Nephron progenitor cell (in vitro differentiated cells): ENCODE measurements at regions not wholly inside any gene's neighbourhood (a gene's known extent, or its start where the extent isn't known, plus 50 kb on each side); places are given as distances from the start of the nearest gene placed in this dataset.
A peak's percentile ranks its signal among the peaks of the same experiment; 100 is the strongest.

ENCODE experiments used
- DNase-seq: peaks from one replicate; pipeline ENCODE4 v3.0.0; 2021
- H3K27ac Mint-ChIP-seq: 2 replicates; pipeline ENCODE4 v1.8.0; 2021; ENCODE audit warnings: mild to moderate bottlenecking, moderate library complexity, mixed read lengths
- H3K27me3 Mint-ChIP-seq: 2 replicates; pipeline ENCODE4 v1.8.0; 2021; ENCODE audit warnings: mild to moderate bottlenecking, low read depth, mixed read lengths; ENCODE audit not compliant: poor library complexity
- H3K36me3 Mint-ChIP-seq: 2 replicates; pipeline ENCODE4 v1.8.0; 2021; ENCODE audit warnings: low read depth, mixed read lengths
- H3K4me1 Mint-ChIP-seq: 2 replicates; pipeline ENCODE4 v1.8.0; 2021; ENCODE audit warnings: mixed read lengths
- H3K4me3 Mint-ChIP-seq: 2 replicates; pipeline ENCODE4 v1.8.0; 2021; ENCODE audit warnings: mild to moderate bottlenecking, moderate library complexity, mixed read lengths
- H3K9me3 Mint-ChIP-seq: 2 replicates; pipeline ENCODE4 v1.8.0; 2021; ENCODE audit warnings: mild to moderate bottlenecking, moderate library complexity, mixed read lengths
- CTCF ChIP-seq: fragments of 200-600 bp; sonication (generic); IDR thresholded peaks from 2 replicates; pipeline ENCODE4 v1.5.0; 2021; ENCODE audit warnings: antibody characterized with exemption

- peaks cover 36% of the 10 kb centered on the region for H3K4me1 Mint-ChIP-seq
- peaks cover 3% of the 10 kb centered on the region for H3K9me3 Mint-ChIP-seq
- no peak for TF ChIP-seq CTCF
- no peaks in the 10 kb centered on the region for H3K27me3 Mint-ChIP-seq
- no peak overlapping the region for H3K4me3 Mint-ChIP-seq
- DNase-seq, result no peak
- peaks cover 1% of the 10 kb centered on the region for H3K36me3 Mint-ChIP-seq
- no peak overlapping the region for H3K27ac Mint-ChIP-seq
Measured at GRCh38 chr14:54085232-54085761, 128.7 kb upstream of the BMP4 start.

GRCh38 chr14:54085841-54086240, 129.2 kb upstream of the BMP4 start:
- no peak overlapping the region for H3K4me3 Mint-ChIP-seq
- H3K27ac Mint-ChIP-seq, result no peak overlapping the region
- peaks cover 8% of the 10 kb centered on the region for H3K9me3 Mint-ChIP-seq
- H3K27me3 Mint-ChIP-seq, result no peaks in the 10 kb centered on the region
- TF ChIP-seq CTCF, result no peak
- peaks cover 7% of the 10 kb centered on the region for H3K36me3 Mint-ChIP-seq
- DNase-seq, result no peak
- peaks cover 36% of the 10 kb centered on the region for H3K4me1 Mint-ChIP-seq

GRCh38 chr14:54086767-54087166, 130.1 kb upstream of the BMP4 start:
- no peak for TF ChIP-seq CTCF
- H3K4me1 Mint-ChIP-seq, result peaks cover 36% of the 10 kb centered on the region

GRCh38 chr14:54087376-54087775, 130.8 kb upstream of the BMP4 start:
- Mint-ChIP-seq H3K4me1 (peaks cover 36% of the 10 kb centered on the region), H3K36me3 (peaks cover 19% of the 10 kb centered on the region), H3K9me3 (peaks cover 22% of the 10 kb centered on the region), H3K27me3 (no peaks in the 10 kb centered on the region), H3K4me3 (peak overlapping the region; percentile 3), H3K27ac (peak overlapping the region; percentile 95)
- no peak for DNase-seq
- TF ChIP-seq CTCF, result no peak

More at GRCh38 chr14:54086767-54087166, 130.1 kb upstream of the BMP4 start:
- peaks cover 16% of the 10 kb centered on the region for H3K36me3 Mint-ChIP-seq
- H3K4me3 Mint-ChIP-seq, result no peak overlapping the region
- DNase-seq, result no peak
- no peaks in the 10 kb centered on the region for H3K27me3 Mint-ChIP-seq
- peak overlapping the region; percentile 95 for H3K27ac Mint-ChIP-seq
- peaks cover 18% of the 10 kb centered on the region for H3K9me3 Mint-ChIP-seq

GRCh38 chr14:54088271-54088670, 131.6 kb upstream of the BMP4 start:
- H3K4me3 Mint-ChIP-seq, result no peak overlapping the region
- peaks cover 24% of the 10 kb centered on the region for H3K36me3 Mint-ChIP-seq
- H3K9me3 Mint-ChIP-seq, result peaks cover 31% of the 10 kb centered on the region
- H3K4me1 Mint-ChIP-seq, result peaks cover 36% of the 10 kb centered on the region
- TF ChIP-seq CTCF, result no peak
- no peak for DNase-seq
- H3K27ac Mint-ChIP-seq, result no peak overlapping the region
- H3K27me3 Mint-ChIP-seq, result no peaks in the 10 kb centered on the region

- DNase-seq, result no peak
- no peaks in the 10 kb centered on the region for H3K27me3 Mint-ChIP-seq
- H3K4me1 Mint-ChIP-seq, result peaks cover 27% of the 10 kb centered on the region
- H3K36me3 Mint-ChIP-seq, result peaks cover 36% of the 10 kb centered on the region
- no peak overlapping the region for H3K27ac Mint-ChIP-seq
- H3K4me3 Mint-ChIP-seq, result no peak overlapping the region
- no peak for TF ChIP-seq CTCF
- peaks cover 51% of the 10 kb centered on the region for H3K9me3 Mint-ChIP-seq
Measured at GRCh38 chr14:54090274-54090673, 133.6 kb upstream of the BMP4 start.
